ENCODE measurements at regions not wholly inside any gene's neighbourhood (a gene's known extent, or its start where the extent isn't known, plus 50 kb on each side); places are given as distances from the start of the nearest gene placed in this dataset.
"Not testable (repeated sequence)": the region's sequence is repeated elsewhere in the genome, so short reads cannot be mapped to it uniquely, and the experiment has no call there.

- peak; percentile 18 for DNase-seq
- in situ Hi-C loops (cut with MboI; ENCODE audit: low pct_unique_long_range_greater_than_20kb, low sequenced_read_pairs), result no loop called here
Measured at GRCh38 chrY:9118704-9119103, 218.6 kb upstream of the TSPY4 start.

DNA sequence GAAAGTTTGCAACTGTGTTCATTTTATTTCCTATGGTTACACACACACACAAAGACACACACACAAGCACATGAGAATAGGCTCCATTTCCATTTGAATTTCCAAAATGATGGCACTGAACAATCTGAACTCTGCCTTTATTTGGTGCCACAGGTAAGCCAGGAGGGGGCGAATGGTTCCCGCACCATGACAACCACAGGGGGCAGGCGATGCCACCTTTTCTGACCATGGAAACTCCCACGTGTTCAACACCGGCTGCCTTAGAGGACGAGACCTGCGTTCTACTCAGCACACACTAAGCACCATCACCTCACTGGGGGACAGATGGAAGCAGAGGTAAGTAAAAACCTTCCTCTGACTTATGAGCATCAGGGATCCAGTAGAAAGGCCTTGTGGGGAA, 212.6 kb upstream of the TSPY4 start:
- in situ Hi-C loops (cut with MboI; ENCODE audit: low pct_unique_long_range_greater_than_20kb, low sequenced_read_pairs), result no loop called here
- DNase-seq, result no peak

GRCh38 chrY:9126545-9126944, 210.7 kb upstream of the TSPY4 start:
- no peak for DNase-seq
- in situ Hi-C loops (cut with MboI; ENCODE audit: low pct_unique_long_range_greater_than_20kb, low sequenced_read_pairs), result no loop called here

DNA sequence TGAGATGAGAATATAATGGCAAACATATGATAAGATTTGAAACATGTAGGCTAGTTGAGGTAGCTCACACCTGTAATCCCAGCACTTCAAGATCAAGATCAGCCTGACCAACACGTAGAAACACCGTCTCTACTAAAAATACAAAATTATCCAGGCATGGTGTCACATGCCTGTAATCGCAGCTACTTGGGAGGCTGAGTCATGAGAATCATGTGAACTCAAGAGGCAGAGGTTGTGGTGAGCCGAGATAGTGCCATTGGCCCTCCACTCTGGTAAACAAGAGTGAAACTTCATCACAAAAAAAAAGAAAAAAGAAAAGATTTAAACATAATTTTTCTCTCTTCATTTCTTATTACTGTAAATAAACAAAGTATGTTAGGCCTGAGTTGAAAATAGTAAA, 193.9 kb upstream of the TSPY4 start:
- DNase-seq; in situ Hi-C loops (cut with MboI; ENCODE audit: low pct_unique_long_range_greater_than_20kb, low sequenced_read_pairs): not testable (repeated sequence)

- DNase-seq; in situ Hi-C loops (cut with MboI; ENCODE audit: low pct_unique_long_range_greater_than_20kb, low sequenced_read_pairs): not testable (repeated sequence)
Measured at GRCh38 chrY:9154552-9154951, 182.7 kb upstream of the TSPY4 start.

GRCh38 chrY:9155721-9156120, 181.5 kb upstream of the TSPY4 start:
- in situ Hi-C loops (cut with MboI; ENCODE audit: low pct_unique_long_range_greater_than_20kb, low sequenced_read_pairs), result no loop called here
- DNase-seq, result no peak

- in situ Hi-C loops (cut with MboI; ENCODE audit: low pct_unique_long_range_greater_than_20kb, low sequenced_read_pairs), result no loop called here
- no peak for DNase-seq
Measured at GRCh38 chrY:9158616-9159015, 178.6 kb upstream of the TSPY4 start.

DNA sequence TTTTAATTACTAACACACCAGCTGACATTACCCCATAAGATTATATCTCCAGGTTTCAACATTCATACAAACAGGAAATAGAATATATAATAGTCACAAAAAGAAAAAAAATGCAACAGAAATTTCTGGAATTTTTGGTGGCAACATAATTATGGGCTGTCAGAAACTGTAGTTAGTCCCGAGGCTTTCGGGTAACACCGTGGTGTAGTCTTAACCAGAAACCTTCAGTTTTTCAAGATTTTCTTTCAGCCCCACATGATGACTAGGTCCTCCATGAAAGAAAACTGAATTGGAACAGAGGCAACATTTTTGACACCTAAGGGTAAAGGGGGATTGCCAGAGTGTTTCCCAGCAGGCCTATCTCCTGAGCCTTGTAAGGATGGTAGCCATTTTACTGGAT, 176.9 kb upstream of the TSPY4 start:
- DNase-seq; in situ Hi-C loops (cut with MboI; ENCODE audit: low pct_unique_long_range_greater_than_20kb, low sequenced_read_pairs): not testable (repeated sequence)

GRCh38 chrY:9160976-9161375, 176.3 kb upstream of the TSPY4 start:
- DNase-seq; in situ Hi-C loops (cut with MboI; ENCODE audit: low pct_unique_long_range_greater_than_20kb, low sequenced_read_pairs): not testable (repeated sequence)

GRCh38 chrY:9161990-9162389, 175.3 kb upstream of the TSPY4 start:
- DNase-seq; in situ Hi-C loops (cut with MboI; ENCODE audit: low pct_unique_long_range_greater_than_20kb, low sequenced_read_pairs): not testable (repeated sequence)

DNA sequence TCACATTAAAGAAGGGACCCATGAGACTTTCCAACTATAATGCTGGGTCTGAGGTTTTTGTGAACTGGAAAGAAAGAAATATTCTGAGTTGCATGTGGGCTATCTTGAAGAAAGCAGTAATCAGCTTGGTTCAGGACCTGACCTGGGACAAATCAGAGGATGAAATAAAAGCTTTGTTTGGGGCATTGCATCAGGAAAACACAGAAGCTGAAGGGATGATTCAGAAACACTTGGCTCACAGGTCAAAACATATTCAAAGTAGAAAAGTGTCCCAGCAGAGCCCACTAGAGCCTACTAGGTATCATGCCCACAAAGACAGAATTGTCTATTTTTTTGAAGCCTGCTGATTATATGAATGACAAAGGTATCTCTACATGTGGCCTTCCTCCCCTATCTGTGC, 174.8 kb upstream of the TSPY4 start:
- DNase-seq; in situ Hi-C loops (cut with MboI; ENCODE audit: low pct_unique_long_range_greater_than_20kb, low sequenced_read_pairs): not testable (repeated sequence)

GRCh38 chrY:9177641-9178040, 159.6 kb upstream of the TSPY4 start:
- DNase-seq; in situ Hi-C loops (cut with MboI; ENCODE audit: low pct_unique_long_range_greater_than_20kb, low sequenced_read_pairs): not testable (repeated sequence)

- in situ Hi-C loops (cut with MboI; ENCODE audit: low pct_unique_long_range_greater_than_20kb, low sequenced_read_pairs); DNase-seq: not testable (repeated sequence)
Measured at GRCh38 chrY:9184827-9185226, 152.4 kb upstream of the TSPY4 start.

DNA sequence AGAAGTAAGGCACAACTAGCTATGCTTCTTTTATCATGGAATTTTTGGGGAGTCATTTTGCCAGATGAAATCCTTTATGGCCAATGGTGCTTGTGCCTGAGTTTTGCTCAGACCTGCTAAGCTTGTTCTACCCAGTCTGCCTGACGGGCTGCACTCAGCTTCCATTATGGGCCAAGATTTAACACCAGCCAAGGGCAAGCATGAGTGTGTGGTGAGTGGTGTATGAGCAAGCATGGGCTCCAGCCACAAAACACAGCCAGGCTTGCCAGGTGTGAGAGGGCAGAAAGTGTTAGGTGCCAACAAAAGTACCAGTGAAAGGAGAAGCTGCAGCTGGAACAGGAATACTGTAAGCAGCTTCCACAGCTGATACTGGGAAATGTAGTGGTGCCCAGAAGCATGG, 130.2 kb upstream of the TSPY4 start:
- DNase-seq; in situ Hi-C loops (cut with MboI; ENCODE audit: low pct_unique_long_range_greater_than_20kb, low sequenced_read_pairs): not testable (repeated sequence)

GRCh38 chrY:9226409-9226808, 110.9 kb upstream of the TSPY4 start:
- DNase-seq, result no peak
- in situ Hi-C loops (cut with MboI; ENCODE audit: low pct_unique_long_range_greater_than_20kb, low sequenced_read_pairs), result no loop called here

GRCh38 chrY:9257255-9257654, 80.0 kb upstream of the TSPY4 start:
- in situ Hi-C loops (cut with MboI; ENCODE audit: low pct_unique_long_range_greater_than_20kb, low sequenced_read_pairs), result no loop called here
- no peak for DNase-seq

DNA sequence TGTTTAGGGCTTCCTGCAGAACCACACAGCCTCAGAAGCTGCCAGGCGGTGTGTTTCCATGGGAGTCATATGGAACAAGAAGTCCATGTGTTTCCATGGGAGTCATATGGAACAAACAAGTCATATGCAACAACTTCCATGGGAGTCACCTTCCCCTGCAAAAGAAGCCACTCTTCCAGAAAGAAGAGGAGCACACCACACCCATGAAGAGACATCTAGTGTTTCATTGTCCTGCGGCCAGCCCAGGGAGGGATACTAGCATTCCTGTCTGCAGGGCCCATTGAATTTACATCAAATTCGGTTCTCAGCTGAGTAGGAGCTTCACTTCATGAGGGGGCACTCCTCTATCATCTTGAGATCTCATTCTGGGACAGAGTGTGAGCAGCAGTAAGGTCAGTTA, 79.5 kb upstream of the TSPY4 start:
- in situ Hi-C loops (cut with MboI; ENCODE audit: low pct_unique_long_range_greater_than_20kb, low sequenced_read_pairs), result no loop called here

DNA sequence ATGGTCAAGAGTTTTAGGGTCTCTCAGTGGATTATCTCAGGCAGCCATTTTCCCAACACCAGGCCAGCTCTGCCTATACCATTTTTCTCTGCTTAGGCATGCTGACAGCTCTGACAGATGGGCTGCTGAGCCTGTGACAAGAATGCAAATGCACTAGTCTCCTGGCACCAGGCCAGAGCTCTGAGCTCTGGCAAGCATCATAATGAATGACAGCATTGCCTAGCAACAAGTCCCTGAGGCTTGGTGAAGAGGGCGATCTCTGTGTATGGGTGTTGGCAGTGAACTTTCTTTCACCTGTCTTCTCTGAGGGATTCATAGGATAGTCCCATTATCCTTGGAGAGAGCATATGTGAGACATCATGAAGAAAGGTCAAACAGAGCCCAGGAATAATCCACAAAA, 77.9 kb upstream of the TSPY4 start:
- in situ Hi-C loops (cut with MboI; ENCODE audit: low pct_unique_long_range_greater_than_20kb, low sequenced_read_pairs), result no loop called here
- DNase-seq, result no peak

More for the DNA sequence above, 79.5 kb upstream of the TSPY4 start:
- DNase-seq, result no peak

GRCh38 chrY:9260426-9260825, 76.8 kb upstream of the TSPY4 start:
- in situ Hi-C loops (cut with MboI; ENCODE audit: low pct_unique_long_range_greater_than_20kb, low sequenced_read_pairs), result no loop called here
- DNase-seq, result no peak

GRCh38 chrY:9265551-9265950, 71.7 kb upstream of the TSPY4 start:
- in situ Hi-C loops (cut with MboI; ENCODE audit: low pct_unique_long_range_greater_than_20kb, low sequenced_read_pairs), result no loop called here
- no peak for DNase-seq

DNA sequence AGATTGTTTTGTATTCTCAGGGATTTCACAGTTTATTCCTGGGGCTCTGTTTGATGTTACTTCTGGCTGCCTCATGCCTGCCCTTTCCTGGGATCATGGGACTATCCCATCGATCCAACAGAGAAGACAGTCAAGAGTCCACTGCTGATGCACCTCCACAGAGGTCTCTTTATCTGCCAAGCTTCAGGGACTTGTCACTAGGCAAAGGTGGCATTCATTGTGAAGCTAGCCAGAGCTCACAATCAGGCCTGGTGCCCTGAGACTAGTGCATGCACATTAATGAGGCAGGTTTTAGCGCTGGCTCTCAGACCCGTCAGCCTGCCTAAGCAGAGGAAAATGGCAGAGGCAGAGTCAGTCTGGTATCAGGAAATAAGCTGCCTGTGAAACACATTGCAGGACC, 66.9 kb upstream of the TSPY4 start:
- in situ Hi-C loops (cut with MboI; ENCODE audit: low pct_unique_long_range_greater_than_20kb, low sequenced_read_pairs), result not testable (repeated sequence)

DNA sequence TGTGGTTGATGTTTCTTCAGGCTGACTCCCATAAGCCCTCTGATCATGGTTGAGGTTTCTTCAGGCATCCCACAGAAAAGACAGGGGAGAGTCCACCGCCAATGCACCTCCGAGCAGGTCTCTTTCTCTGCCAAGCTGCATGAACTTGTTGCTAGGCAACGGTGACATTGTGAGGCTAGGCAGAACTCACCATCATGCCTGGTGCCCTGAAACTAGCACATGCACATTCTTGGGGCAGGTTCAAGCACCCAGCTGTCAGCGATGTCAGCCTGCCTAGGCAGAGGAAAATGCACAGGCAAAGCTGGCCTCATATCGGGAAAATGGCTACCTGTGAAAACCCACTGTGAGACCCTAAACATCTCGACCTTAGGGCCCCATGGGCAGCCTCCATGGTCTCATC, 64.4 kb upstream of the TSPY4 start:
- in situ Hi-C loops (cut with MboI; ENCODE audit: low pct_unique_long_range_greater_than_20kb, low sequenced_read_pairs); DNase-seq: not testable (repeated sequence)

More for the DNA sequence above, 66.9 kb upstream of the TSPY4 start:
- not testable (repeated sequence) for DNase-seq
